ENCODE measurements at regions not wholly inside any gene's neighbourhood (a gene's known extent, or its start where the extent isn't known, plus 50 kb on each side); places are given as distances from the start of the nearest gene placed in this dataset.

DNA sequence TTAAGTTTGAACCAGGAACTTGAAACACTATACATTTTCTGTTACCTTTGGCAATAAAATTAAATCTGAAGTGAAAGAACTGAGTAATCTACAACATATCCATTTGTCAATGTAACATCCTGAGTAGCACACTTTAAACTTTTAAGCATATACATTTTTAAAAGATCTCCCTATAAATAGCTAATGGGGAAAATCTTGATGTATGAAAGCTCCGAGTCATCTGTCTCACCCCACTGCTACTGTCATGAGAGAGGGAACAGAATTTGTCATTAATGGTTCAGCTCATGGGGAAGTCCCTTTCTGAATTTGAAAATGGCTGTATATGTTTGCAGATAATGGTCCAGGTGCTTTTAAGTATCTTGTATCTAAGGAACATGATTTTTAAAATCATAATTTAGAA, 55.2 kb upstream of the NOX3 start:
- WGBS, result 92% methylated on average over 1 of the region's 1 CpG
- H3K36me3 ChIP-seq (ENCODE audit: control insufficient read depth in 2 of 2, insufficient read depth in 2 of 2, low read length in 1 of 2), result no peaks in the 10 kb centered on the region
- no peak for DNase-seq (ENCODE audit: low read depth in 6 of 9, low spot score in 9 of 9)

DNA sequence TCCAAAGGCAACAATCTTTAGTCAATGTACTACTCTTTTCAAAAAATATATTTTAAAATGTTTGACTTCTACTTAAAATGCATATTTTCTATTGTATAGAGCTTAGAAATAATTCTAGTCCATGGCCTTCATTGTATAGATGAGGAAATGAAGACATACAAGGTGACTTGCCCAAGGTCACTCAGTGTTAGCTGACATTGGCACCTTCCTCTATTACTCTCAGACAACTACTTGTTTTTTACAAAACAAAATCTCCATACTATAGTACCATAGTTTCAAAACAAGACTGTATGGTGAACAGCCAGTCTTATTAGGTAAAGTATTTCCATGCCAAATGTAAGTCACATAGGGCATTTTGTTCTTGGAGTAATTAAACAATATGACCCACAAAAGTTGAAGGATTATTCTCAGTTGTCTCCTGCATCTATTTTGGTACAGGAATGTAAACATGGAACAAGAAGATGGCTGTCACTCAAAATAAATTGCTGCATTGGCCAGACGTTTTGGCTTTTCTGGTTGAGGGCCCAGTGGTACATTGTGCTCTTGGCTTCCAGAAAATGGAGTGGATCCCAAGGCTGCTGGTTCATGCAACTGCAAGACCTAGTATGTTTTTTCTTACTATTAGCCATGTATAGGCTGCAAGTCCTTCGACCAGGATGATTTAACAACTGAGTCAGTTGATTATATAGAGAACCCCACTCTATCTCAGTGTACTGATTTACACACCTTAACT, 54.3 kb upstream of the NOX3 start:
- WGBS, result 94% methylated on average over 2 of the region's 2 CpGs
- Histone ChIP-seq H3K27ac (ENCODE audit: low read depth in 1 of 2, low read length in 1 of 2) (no peak overlapping the region), H3K36me3 (ENCODE audit: control insufficient read depth in 2 of 2, insufficient read depth in 2 of 2, low read length in 1 of 2) (no peaks in the 10 kb centered on the region), H3K9me3 (ENCODE audit: control insufficient read depth in 2 of 2, insufficient read depth in 1 of 2, low read length in 1 of 2) (no peaks in the 10 kb centered on the region), H3K4me3 (ENCODE audit: low read length in 2 of 2) (no peak overlapping the region), H3K27me3 (ENCODE audit: control insufficient read depth in 2 of 2, insufficient read depth in 1 of 2, low read length in 1 of 2) (no peaks in the 10 kb centered on the region), H3K4me1 (ENCODE audit: control insufficient read depth in 2 of 2, insufficient read depth in 2 of 2, low read length in 2 of 2) (no peaks in the 10 kb centered on the region)
- DNase-seq (ENCODE audit: low read depth in 6 of 9, low spot score in 9 of 9), result no peak

More for the DNA sequence above, 55.2 kb upstream of the NOX3 start:
- Histone ChIP-seq H3K27me3 (ENCODE audit: control insufficient read depth in 2 of 2, insufficient read depth in 1 of 2, low read length in 1 of 2) (no peaks in the 10 kb centered on the region), H3K4me3 (ENCODE audit: low read length in 2 of 2) (no peak overlapping the region), H3K9me3 (ENCODE audit: control insufficient read depth in 2 of 2, insufficient read depth in 1 of 2, low read length in 1 of 2) (no peaks in the 10 kb centered on the region), H3K27ac (ENCODE audit: low read depth in 1 of 2, low read length in 1 of 2) (no peak overlapping the region), H3K4me1 (ENCODE audit: control insufficient read depth in 2 of 2, insufficient read depth in 2 of 2, low read length in 2 of 2) (no peaks in the 10 kb centered on the region)

DNA sequence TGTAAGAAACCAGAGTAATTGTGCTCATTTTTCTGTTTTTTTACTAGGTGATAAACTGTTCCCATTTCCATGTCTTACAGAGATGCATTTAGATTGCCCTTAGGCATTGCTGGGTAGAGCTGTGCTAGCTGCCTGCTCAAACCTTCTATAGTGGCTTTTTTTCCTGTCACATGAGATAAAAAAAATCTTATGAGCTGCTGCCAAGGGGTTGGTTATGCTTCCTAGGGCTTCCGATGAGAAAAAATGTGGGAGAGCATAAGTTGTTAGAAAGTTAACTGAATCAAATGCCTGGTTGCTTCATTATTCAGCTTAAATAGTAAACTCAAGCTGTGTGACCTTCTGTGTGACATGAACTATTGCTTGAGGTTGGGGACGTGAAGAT, 50.0 kb upstream of the NOX3 start:
- DNase-seq (ENCODE audit: low read depth in 6 of 9, low spot score in 9 of 9), result no peak
- Histone ChIP-seq H3K27ac (ENCODE audit: low read depth in 1 of 2, low read length in 1 of 2) (no peak overlapping the region), H3K9me3 (ENCODE audit: control insufficient read depth in 2 of 2, insufficient read depth in 1 of 2, low read length in 1 of 2) (no peaks in the 10 kb centered on the region), H3K4me3 (ENCODE audit: low read length in 2 of 2) (no peak overlapping the region), H3K4me1 (ENCODE audit: control insufficient read depth in 2 of 2, insufficient read depth in 2 of 2, low read length in 2 of 2) (no peaks in the 10 kb centered on the region), H3K27me3 (ENCODE audit: control insufficient read depth in 2 of 2, insufficient read depth in 1 of 2, low read length in 1 of 2) (no peaks in the 10 kb centered on the region), H3K36me3 (ENCODE audit: control insufficient read depth in 2 of 2, insufficient read depth in 2 of 2, low read length in 1 of 2) (no peaks in the 10 kb centered on the region)
- 77% methylated on average over 2 of the region's 2 CpGs for WGBS
